ENCODE measurements at regions not wholly inside any gene's neighbourhood (a gene's known extent, or its start where the extent isn't known, plus 50 kb on each side); places are given as distances from the start of the nearest gene placed in this dataset.

DNA sequence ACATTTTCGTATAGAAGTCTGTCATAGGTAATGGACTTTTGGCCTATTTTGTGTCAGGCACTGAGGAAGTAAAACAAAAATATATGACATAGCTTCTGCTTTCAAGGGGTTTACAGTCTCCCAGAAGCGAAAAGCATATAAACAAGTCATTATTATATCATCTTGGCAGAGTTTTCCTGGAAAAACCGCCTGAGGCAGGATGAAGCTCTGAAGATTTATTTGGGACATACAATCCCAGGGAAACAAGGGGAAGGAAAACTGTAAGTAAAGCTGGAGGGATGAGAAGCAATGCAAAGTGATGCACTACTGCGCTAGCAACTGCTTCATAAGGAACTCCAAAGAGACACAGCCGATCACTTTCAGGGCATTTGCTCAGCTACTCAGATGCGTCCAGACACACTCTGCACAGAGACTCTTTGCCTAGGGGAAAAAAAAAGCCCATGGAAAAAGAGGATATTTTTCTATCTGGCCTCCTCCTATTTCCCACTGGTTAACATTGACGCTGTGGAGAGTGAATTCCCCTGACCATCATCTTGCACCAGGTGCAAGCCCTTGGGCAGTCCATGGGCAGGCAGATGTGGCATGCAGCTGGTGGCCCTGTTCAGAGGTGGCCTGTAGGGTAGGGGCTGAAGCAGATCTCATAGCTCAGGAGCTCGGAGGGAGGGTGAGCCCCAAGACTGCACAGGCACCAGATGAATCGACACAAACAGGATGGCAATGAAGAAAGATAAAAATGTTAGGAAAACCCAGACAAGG is 158.1 kb downstream of the METTL4 start:
- no peak for DNase-seq (ENCODE audit: extremely low spot score)
- POLR2A ChIA-PET: no interaction called here
- TF ChIP-seq, protein P1, sequence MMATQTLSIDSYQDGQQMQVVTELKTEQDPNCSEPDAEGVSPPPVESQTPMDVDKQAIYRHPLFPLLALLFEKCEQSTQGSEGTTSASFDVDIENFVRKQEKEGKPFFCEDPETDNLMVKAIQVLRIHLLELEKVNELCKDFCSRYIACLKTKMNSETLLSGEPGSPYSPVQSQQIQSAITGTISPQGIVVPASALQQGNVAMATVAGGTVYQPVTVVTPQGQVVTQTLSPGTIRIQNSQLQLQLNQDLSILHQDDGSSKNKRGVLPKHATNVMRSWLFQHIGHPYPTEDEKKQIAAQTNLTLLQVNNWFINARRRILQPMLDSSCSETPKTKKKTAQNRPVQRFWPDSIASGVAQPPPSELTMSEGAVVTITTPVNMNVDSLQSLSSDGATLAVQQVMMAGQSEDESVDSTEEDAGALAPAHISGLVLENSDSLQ (IDR thresholded peaks at IDR 0.05): no peak
- TF ChIP-seq HDGF (IDR thresholded peaks at IDR 0.05; ENCODE audit: borderline replicate concordance) (no peak), TARDBP (IDR thresholded peaks at IDR 0.05) (no peak), FOXA1 (IDR thresholded peaks at IDR 0.05) (no peak), LEF1 (IDR thresholded peaks at IDR 0.05; ENCODE audit: borderline replicate concordance) (no peak), SUZ12 (IDR thresholded peaks at IDR 0.05) (no peak), L3MBTL2 (conservative IDR thresholded peaks at IDR 0.05) (no peak), ELF4 (IDR thresholded peaks at IDR 0.05) (no peak), ZNF384 (IDR thresholded peaks at IDR 0.05) (no peak)
- CTCF ChIA-PET: no interaction called here

DNA sequence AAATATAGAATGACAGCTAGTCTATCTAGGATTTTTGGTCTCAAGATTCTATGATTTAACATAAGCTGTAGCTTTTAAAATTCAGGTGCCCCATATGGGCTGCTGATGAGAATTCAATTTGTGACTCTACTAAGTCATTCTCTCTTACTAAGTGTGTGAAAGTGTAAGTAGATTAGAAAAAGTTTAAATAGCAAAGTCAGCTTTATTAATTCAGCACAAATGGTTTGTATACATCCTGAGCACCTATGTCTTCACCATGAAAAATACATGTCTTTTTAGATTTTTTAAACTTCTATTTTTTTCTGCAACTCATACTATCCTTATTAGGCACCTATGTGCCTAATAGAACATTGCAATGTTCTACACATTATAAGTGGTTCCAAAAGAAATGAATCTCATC is 157.1 kb downstream of the METTL4 start:
- POLR2A ChIA-PET: no interaction called here
- TF ChIP-seq NFRKB (IDR thresholded peaks at IDR 0.05): no peak
- TF ChIP-seq LEF1 (IDR thresholded peaks at IDR 0.05; ENCODE audit: borderline replicate concordance): no peak
- TF ChIP-seq BHLHE40 (IDR thresholded peaks at IDR 0.05; ENCODE audit: borderline replicate concordance): no peak
- TF ChIP-seq ZNF384 (IDR thresholded peaks at IDR 0.05): no peak
- no peak for TF ChIP-seq TARDBP (IDR thresholded peaks at IDR 0.05)
- TF ChIP-seq ARNT (IDR thresholded peaks at IDR 0.05): no peak
- no peak for TF ChIP-seq SUZ12 (IDR thresholded peaks at IDR 0.05)
- no peak for TF ChIP-seq SP1 (IDR thresholded peaks at IDR 0.05)
- no peak for DNase-seq (ENCODE audit: extremely low spot score)
- CTCF ChIA-PET: no interaction called here

DNA sequence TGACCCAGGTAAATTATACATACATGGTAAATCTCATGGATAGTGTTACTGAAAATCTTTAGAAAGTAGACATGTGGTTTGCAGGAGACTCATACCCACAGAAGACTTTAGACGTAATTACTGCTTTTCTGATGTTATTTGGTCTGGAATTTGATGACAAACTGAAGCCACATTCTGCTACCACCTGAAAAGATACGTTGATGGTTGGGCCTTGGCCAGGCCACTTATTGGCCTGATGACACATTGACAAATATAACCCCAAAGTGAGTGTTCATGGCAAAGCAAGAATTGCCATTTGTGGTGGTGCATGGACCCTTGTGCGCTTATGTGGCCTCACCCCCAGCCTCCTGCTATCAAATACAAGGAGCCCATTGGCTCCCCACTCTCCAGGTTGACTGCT is 155.6 kb downstream of the METTL4 start:
- TF ChIP-seq, protein P1 (IDR thresholded peaks at IDR 0.05): no peak
- TF ChIP-seq L3MBTL2 (conservative IDR thresholded peaks at IDR 0.05) (no peak), LEF1 (IDR thresholded peaks at IDR 0.05; ENCODE audit: borderline replicate concordance) (no peak), ZNF384 (IDR thresholded peaks at IDR 0.05) (no peak), FOXK2 (IDR thresholded peaks at IDR 0.05) (no peak), FOXA1 (IDR thresholded peaks at IDR 0.05) (no peak), ELF4 (IDR thresholded peaks at IDR 0.05) (no peak), BHLHE40 (IDR thresholded peaks at IDR 0.05; ENCODE audit: borderline replicate concordance) (no peak), NFRKB (IDR thresholded peaks at IDR 0.05) (no peak), SP1 (IDR thresholded peaks at IDR 0.05) (no peak), HDGF (IDR thresholded peaks at IDR 0.05; ENCODE audit: borderline replicate concordance) (no peak), CTBP1 (IDR thresholded peaks at IDR 0.05; ENCODE audit: borderline replicate concordance) (no peak), SUZ12 (IDR thresholded peaks at IDR 0.05) (no peak), TARDBP (IDR thresholded peaks at IDR 0.05) (no peak), ARNT (IDR thresholded peaks at IDR 0.05) (no peak)
- ChIA-PET POLR2A (no interaction called here), CTCF (no interaction called here)
- DNase-seq (ENCODE audit: extremely low spot score): no peak

DNA sequence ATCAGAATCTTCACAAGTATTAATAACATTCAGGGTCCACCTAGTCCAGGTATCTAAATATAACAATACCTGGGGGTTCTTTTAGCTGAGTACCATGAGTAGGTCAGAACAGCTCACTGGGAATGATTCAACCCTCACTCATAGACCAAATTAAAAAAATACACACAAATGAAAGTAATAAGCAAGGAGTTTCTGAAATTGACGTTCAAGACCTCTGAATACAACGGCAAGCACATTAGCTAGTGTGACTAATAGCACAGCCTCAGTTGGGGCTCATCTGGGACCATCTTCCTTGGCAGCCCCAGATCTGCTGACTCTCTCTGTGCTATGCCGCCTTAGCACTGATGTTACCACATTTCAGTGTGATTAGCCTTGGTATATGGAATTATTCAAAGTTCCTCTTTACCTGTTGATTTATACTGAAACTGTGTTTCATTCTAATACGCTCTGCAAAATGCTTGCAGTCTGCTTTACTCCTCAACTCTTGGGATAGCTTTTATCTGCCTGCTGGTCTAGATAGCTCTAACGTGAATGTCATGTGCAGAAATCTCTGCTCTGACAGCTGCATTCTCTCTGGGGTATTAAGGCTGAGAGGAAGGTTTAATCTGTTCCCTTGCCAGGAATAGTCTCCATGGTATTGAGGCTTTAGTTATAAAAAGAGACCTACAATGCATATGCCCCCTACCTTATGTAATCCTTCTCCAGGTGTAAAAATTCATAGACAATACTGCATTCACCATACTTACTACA is 153.3 kb downstream of the METTL4 start:
- POLR2A ChIA-PET: no interaction called here
- DNase-seq (ENCODE audit: extremely low spot score): no peak
- CTCF ChIA-PET: no interaction called here
- TF ChIP-seq ARNT (IDR thresholded peaks at IDR 0.05) (no peak), ZNF384 (IDR thresholded peaks at IDR 0.05) (no peak), FOXK2 (IDR thresholded peaks at IDR 0.05) (no peak)

DNA sequence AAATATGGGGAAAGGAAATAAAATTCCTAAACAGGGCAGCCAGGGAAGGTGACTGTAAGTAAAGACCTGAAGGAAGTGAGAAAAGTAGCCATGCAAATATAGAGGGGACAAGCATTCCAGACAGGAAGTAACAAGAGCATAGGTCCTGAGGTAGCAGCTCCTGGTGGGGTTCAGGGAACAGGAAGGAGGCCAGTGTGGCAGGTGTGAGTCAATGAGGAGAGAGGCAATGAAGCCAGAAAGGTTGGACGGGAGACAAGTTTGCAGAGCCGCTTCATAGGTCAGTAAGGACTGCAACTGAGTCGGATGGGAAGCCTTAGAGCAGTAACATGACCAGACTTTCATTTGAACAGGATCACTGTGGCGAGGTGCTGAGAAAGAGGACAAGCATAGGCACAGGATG is 150.9 kb downstream of the METTL4 start:
- no peak for DNase-seq (ENCODE audit: extremely low spot score)
- POLR2A ChIA-PET: no interaction called here
- CTCF ChIA-PET: no interaction called here

DNA sequence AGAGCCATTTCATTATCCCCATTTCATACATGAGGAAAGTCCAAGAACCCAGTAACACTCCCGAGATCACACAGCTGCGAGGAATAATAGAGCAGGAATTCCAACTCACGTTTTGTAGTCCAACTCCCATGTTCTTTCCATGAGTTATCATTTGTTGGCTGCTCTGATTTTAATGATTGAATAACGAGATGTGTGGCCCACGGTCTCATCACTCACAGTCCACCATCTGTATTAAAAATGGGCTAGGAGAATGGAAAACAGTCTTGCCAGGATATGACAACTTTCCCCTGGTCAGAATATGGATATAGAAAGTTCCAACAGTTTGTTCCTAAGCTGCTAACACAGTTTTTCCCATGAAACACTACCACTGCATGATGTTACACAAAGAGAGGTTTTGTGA is 147.5 kb downstream of the METTL4 start:
- ChIA-PET CTCF (no interaction called here), POLR2A (no interaction called here)
- no peak for DNase-seq (ENCODE audit: extremely low spot score)
- no peak for TF ChIP-seq FOXK2 (IDR thresholded peaks at IDR 0.05)
- TF ChIP-seq SP1 (IDR thresholded peaks at IDR 0.05): no peak
- no peak for TF ChIP-seq TARDBP (IDR thresholded peaks at IDR 0.05)
- no peak for TF ChIP-seq ZNF384 (IDR thresholded peaks at IDR 0.05)
- no peak for TF ChIP-seq FOXM1 (IDR thresholded peaks at IDR 0.05; ENCODE audit: borderline replicate concordance)
- no peak for TF ChIP-seq CTBP1 (IDR thresholded peaks at IDR 0.05; ENCODE audit: borderline replicate concordance)
- no peak for TF ChIP-seq ARNT (IDR thresholded peaks at IDR 0.05)
- TF ChIP-seq NFRKB (IDR thresholded peaks at IDR 0.05): no peak
- TF ChIP-seq BHLHE40 (IDR thresholded peaks at IDR 0.05; ENCODE audit: borderline replicate concordance): no peak
- TF ChIP-seq LEF1 (IDR thresholded peaks at IDR 0.05; ENCODE audit: borderline replicate concordance): no peak
- TF ChIP-seq FOXA1 (IDR thresholded peaks at IDR 0.05): no peak
- TF ChIP-seq ELF4 (IDR thresholded peaks at IDR 0.05): no peak
- TF ChIP-seq HDGF (IDR thresholded peaks at IDR 0.05; ENCODE audit: borderline replicate concordance): no peak

More for the DNA sequence above, 150.9 kb downstream of the METTL4 start:
- TF ChIP-seq FOXM1 (IDR thresholded peaks at IDR 0.05; ENCODE audit: borderline replicate concordance): no peak
- TF ChIP-seq ELF4 (IDR thresholded peaks at IDR 0.05): no peak
- no peak for TF ChIP-seq NFRKB (IDR thresholded peaks at IDR 0.05)
- TF ChIP-seq SUZ12 (IDR thresholded peaks at IDR 0.05): no peak
- TF ChIP-seq, protein P1 (IDR thresholded peaks at IDR 0.05): no peak

Data from HEK293T (cell line).